ENCODE measurements at regions not wholly inside any gene's neighbourhood (a gene's known extent, or its start where the extent isn't known, plus 50 kb on each side); places are given as distances from the start of the nearest gene placed in this dataset.

DNA sequence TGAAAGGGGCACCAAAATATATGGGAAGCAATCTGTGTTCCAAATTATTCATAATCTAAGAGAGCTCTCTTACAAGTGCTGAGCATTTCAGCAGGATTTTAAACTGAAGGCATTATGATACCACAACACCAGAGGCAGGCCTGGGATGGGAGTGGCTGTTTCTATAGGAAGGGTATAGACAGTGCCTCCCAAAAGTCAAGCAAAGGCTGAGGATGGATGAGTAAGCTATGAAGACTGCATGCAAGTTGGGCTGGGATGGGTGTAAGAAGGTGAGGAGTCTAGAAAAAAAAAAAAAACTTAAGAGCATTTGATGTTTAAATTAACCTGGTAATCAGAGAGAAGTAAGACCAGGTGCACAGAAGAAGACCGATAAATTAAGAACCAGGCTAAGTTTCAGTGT, 132.5 kb downstream of the OSR1 start:
- TF ChIP-seq, protein P1, sequence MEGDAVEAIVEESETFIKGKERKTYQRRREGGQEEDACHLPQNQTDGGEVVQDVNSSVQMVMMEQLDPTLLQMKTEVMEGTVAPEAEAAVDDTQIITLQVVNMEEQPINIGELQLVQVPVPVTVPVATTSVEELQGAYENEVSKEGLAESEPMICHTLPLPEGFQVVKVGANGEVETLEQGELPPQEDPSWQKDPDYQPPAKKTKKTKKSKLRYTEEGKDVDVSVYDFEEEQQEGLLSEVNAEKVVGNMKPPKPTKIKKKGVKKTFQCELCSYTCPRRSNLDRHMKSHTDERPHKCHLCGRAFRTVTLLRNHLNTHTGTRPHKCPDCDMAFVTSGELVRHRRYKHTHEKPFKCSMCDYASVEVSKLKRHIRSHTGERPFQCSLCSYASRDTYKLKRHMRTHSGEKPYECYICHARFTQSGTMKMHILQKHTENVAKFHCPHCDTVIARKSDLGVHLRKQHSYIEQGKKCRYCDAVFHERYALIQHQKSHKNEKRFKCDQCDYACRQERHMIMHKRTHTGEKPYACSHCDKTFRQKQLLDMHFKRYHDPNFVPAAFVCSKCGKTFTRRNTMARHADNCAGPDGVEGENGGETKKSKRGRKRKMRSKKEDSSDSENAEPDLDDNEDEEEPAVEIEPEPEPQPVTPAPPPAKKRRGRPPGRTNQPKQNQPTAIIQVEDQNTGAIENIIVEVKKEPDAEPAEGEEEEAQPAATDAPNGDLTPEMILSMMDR (conservative IDR thresholded peaks at IDR 0.05), result no peak
- no peak for TF ChIP-seq ZFX (IDR thresholded peaks at IDR 0.05)
